Activated CD8-positive, alpha-beta T cell treated with anti-CD3 and anti-CD28 coated beads for 36 hours (primary cell): ENCODE measurements at regions not wholly inside any gene's neighbourhood (a gene's known extent, or its start where the extent isn't known, plus 50 kb on each side); places are given as distances from the start of the nearest gene placed in this dataset.

ENCODE experiments used
- ATAC-seq: fragments of 200-7000 bp; cut with Tn5 transposase; one replicate; pipeline ENCODE4 v1.10.0; 2021; ENCODE audit warnings: mild to moderate bottlenecking, moderate library complexity
- CTCF ChIA-PET: fragments of 350-600 bp; sonication (Branson Sonifier 250); formaldehyde crosslinking; loops from one replicate; lab custom pipeline; 2021; ENCODE audit warnings: antibody characterized with exemption; lab: Charles Lee
- POLR2A ChIA-PET: fragments of 350-600 bp; sonication (Branson Sonifier 250); formaldehyde crosslinking; loops from one replicate; lab custom pipeline; 2021; ENCODE audit warnings: antibody characterized with exemption; lab: Charles Lee
- DNase-seq: peaks from one replicate; pipeline ENCODE4 v3.0.0-alpha.2; 2020
- H3K27ac Mint-ChIP-seq: one replicate; pipeline ENCODE4 v1.8.0; 2021; ENCODE audit warnings: mild to moderate bottlenecking, mixed read lengths
- H3K27me3 Mint-ChIP-seq: one replicate; pipeline ENCODE4 v1.8.0; 2021; ENCODE audit warnings: mixed read lengths
- H3K36me3 Mint-ChIP-seq: one replicate; pipeline ENCODE4 v1.8.0; 2021; ENCODE audit warnings: low read depth, mixed read lengths
- H3K4me1 Mint-ChIP-seq: one replicate; pipeline ENCODE4 v1.8.0; 2021; ENCODE audit warnings: low read depth, mixed read lengths
- H3K4me3 Mint-ChIP-seq: one replicate; pipeline ENCODE4 v1.8.0; 2021; ENCODE audit warnings: mild to moderate bottlenecking, moderate library complexity, mixed read lengths
- H3K9me3 Mint-ChIP-seq: one replicate; pipeline ENCODE4 v1.8.0; 2021; ENCODE audit warnings: mixed read lengths
- CTCF ChIP-seq: fragments of 200-600 bp; IDR thresholded peaks from one replicate; pipeline ENCODE4 v1.8.0; 2022; ENCODE audit warnings: antibody characterized with exemption, mild to moderate bottlenecking
- intact Hi-C: fragments of 100-400 bp; cut with micrococcal nuclease; formaldehyde crosslinking; loops from one replicate; pipeline ENCODE4 v1.10.0; 2022

GRCh38 chr4:56130606-56131155 is 181.9 kb downstream of the CEP135 start:
- no peak overlapping the region for H3K4me3 Mint-ChIP-seq

GRCh38 chr4:56129431-56129861 is 180.7 kb downstream of the CEP135 start:
- Mint-ChIP-seq H3K4me1 (no peaks in the 10 kb centered on the region), H3K36me3 (no peaks in the 10 kb centered on the region), H3K9me3 (no peaks in the 10 kb centered on the region), H3K27ac (no peak overlapping the region), H3K27me3 (peaks cover 5% of the 10 kb centered on the region), H3K4me3 (no peak overlapping the region)
- CTCF ChIA-PET, result interaction anchor here (1.1 kb wide), 1 partner anchor 17 kb away, joined by 3 read pairs; no protein-coding TSS in a partner anchor
- POLR2A ChIA-PET, result no interaction called here
- DNase-seq (peak; percentile 42), ATAC-seq (no peak)
- intact Hi-C loops, result no loop called here
- peak; percentile 56 for TF ChIP-seq CTCF

More at GRCh38 chr4:56130606-56131155, 181.9 kb downstream of the CEP135 start:
- DNase-seq (no peak), ATAC-seq (no peak)
- H3K36me3 Mint-ChIP-seq, result no peaks in the 10 kb centered on the region
- ChIA-PET POLR2A (no interaction called here), CTCF (interaction anchor here (0.7 to 1.6 kb wide), 4 partner anchors 19 to 172 kb away, joined by 3 read pairs; no protein-coding TSS in a partner anchor)
- no peak overlapping the region for H3K27ac Mint-ChIP-seq
- no peaks in the 10 kb centered on the region for H3K4me1 Mint-ChIP-seq
- TF ChIP-seq CTCF, result no peak
- intact Hi-C loops, result loop anchor here (10.0 kb wide), 1 partner anchor 174 kb away; no protein-coding TSS in a partner anchor
- no peaks in the 10 kb centered on the region for H3K9me3 Mint-ChIP-seq
- H3K27me3 Mint-ChIP-seq, result peaks cover 5% of the 10 kb centered on the region

- ATAC-seq, result no peak
These were observed 179.5 kb downstream of the CEP135 start for GRCh38 chr4:56128213-56128612.

GRCh38 chr4:56127716-56128115 is 179.0 kb downstream of the CEP135 start:
- POLR2A ChIA-PET, result no interaction called here
- Mint-ChIP-seq H3K27ac (no peak overlapping the region), H3K4me1 (no peaks in the 10 kb centered on the region), H3K4me3 (no peak overlapping the region), H3K27me3 (peaks cover 5% of the 10 kb centered on the region), H3K9me3 (no peaks in the 10 kb centered on the region), H3K36me3 (no peaks in the 10 kb centered on the region)
- intact Hi-C loops, result no loop called here
- CTCF ChIA-PET, result no interaction called here
- DNase-seq, result no peak
- ATAC-seq, result no peak
- no peak for TF ChIP-seq CTCF

More at GRCh38 chr4:56128213-56128612, 179.5 kb downstream of the CEP135 start:
- H3K27me3 Mint-ChIP-seq, result peaks cover 5% of the 10 kb centered on the region
- no peaks in the 10 kb centered on the region for H3K4me1 Mint-ChIP-seq
- ChIA-PET CTCF (no interaction called here), POLR2A (no interaction called here)
- intact Hi-C loops, result no loop called here
- no peaks in the 10 kb centered on the region for H3K36me3 Mint-ChIP-seq
- no peaks in the 10 kb centered on the region for H3K9me3 Mint-ChIP-seq
- no peak overlapping the region for H3K4me3 Mint-ChIP-seq
- TF ChIP-seq CTCF, result no peak
- no peak for DNase-seq
- no peak overlapping the region for H3K27ac Mint-ChIP-seq

GRCh38 chr4:56123547-56123946 is 174.8 kb downstream of the CEP135 start:
- POLR2A ChIA-PET, result no interaction called here
- intact Hi-C loops, result no loop called here

More at GRCh38 chr4:56123547-56123946, 174.8 kb downstream of the CEP135 start:
- no peak for TF ChIP-seq CTCF
- CTCF ChIA-PET, result no interaction called here
- Mint-ChIP-seq H3K36me3 (no peaks in the 10 kb centered on the region), H3K27ac (no peak overlapping the region), H3K9me3 (no peaks in the 10 kb centered on the region), H3K4me1 (no peaks in the 10 kb centered on the region), H3K27me3 (peaks cover 7% of the 10 kb centered on the region), H3K4me3 (no peak overlapping the region)
- ATAC-seq (no peak), DNase-seq (no peak)
